Gastroesophageal sphincter (tissue), 4 donors: ENCODE measurements at regions not wholly inside any gene's neighbourhood (a gene's known extent, or its start where the extent isn't known, plus 50 kb on each side); places are given as distances from the start of the nearest gene placed in this dataset.
"Not testable (repeated sequence)": the region's sequence is repeated elsewhere in the genome, so short reads cannot be mapped to it uniquely, and the experiment has no call there.

Experiments
- ATAC-seq: fragments of 150-250 bp; one replicate; pipeline ENCODE4 v1.9.1; 2016; ENCODE audit warnings: mild to moderate bottlenecking, moderate library complexity
- H3K27ac ChIP-seq, 4 donors: fragments of 200-600 bp; sonication (generic) in 3 of 4; 1 replicate in 3 of 4; 2 replicates in 1 of 4; pipeline ENCODE4 v1.5.1; 2016 to 2019
- H3K27me3 ChIP-seq: fragments of 200-600 bp; sonication (generic); one replicate; pipeline ENCODE4 v1.5.1; 2019
- H3K36me3 ChIP-seq, 2 donors: fragments of 200-600 bp; sonication (generic); one replicate each; pipeline ENCODE4 v1.5.1; 2019; ENCODE audit warnings: control low read depth in 1 of 2
- H3K4me1 ChIP-seq, 3 donors: fragments of 200-600 bp; sonication (generic); 1 replicate in 2 of 3; 2 replicates in 1 of 3; pipeline ENCODE4 v1.5.1; 2016 to 2019; ENCODE audit warnings: control low read depth in 2 of 3
- H3K4me3 ChIP-seq, 2 donors: fragments of 200-600 bp; sonication (generic); one replicate each; pipeline ENCODE4 v1.5.1; 2019; ENCODE audit warnings: mild to moderate bottlenecking in 1 of 2, moderate library complexity in 1 of 2
- H3K9me3 ChIP-seq, 3 donors: fragments of 200-600 bp; sonication (generic); one replicate each; pipeline ENCODE4 v1.5.1; 2017 to 2019; ENCODE audit warnings: control low read depth in 2 of 3
- EP300 ChIP-seq: sonication (generic); formaldehyde crosslinking; IDR thresholded peaks from one replicate; pipeline ENCODE4 v1.6.1; 2017; ENCODE audit warnings: antibody characterized with exemption, mild to moderate bottlenecking
- POLR2A ChIP-seq, 2 donors: fragments of 450-650 bp; IDR thresholded peaks; one replicate each; pipeline ENCODE4 v1.6.1; 2017; ENCODE audit warnings: antibody characterized with exemption in 2 of 2, mild to moderate bottlenecking in 2 of 2, moderate library complexity in 1 of 2
- POLR2AphosphoS5 ChIP-seq: sonication (generic); formaldehyde crosslinking; IDR thresholded peaks from one replicate; pipeline ENCODE4 v1.6.1; 2017; ENCODE audit warnings: antibody characterized with exemption
- WGBS, 2 donors: methylation state at CpG; one replicate each; pipeline ENCODE4 v1.1.5; 2018; ENCODE audit warnings: low coverage in 1 of 2; 5-methylcytosine and 5-hydroxymethylcytosine counted together
- TF ChIP-seq, protein P1 (sequence below), 4 experiments: fragments of 200-600 bp in 2 of 4; fragments of 450-650 bp in 2 of 4; sonication (generic) in 1 of 4; IDR thresholded peaks; one replicate each; pipeline ENCODE4 v1.5.1; 2017 to 2019; ENCODE audit warnings: antibody characterized with exemption in 4 of 4, mild to moderate bottlenecking in 2 of 4, moderate library complexity in 2 of 4

DNA sequence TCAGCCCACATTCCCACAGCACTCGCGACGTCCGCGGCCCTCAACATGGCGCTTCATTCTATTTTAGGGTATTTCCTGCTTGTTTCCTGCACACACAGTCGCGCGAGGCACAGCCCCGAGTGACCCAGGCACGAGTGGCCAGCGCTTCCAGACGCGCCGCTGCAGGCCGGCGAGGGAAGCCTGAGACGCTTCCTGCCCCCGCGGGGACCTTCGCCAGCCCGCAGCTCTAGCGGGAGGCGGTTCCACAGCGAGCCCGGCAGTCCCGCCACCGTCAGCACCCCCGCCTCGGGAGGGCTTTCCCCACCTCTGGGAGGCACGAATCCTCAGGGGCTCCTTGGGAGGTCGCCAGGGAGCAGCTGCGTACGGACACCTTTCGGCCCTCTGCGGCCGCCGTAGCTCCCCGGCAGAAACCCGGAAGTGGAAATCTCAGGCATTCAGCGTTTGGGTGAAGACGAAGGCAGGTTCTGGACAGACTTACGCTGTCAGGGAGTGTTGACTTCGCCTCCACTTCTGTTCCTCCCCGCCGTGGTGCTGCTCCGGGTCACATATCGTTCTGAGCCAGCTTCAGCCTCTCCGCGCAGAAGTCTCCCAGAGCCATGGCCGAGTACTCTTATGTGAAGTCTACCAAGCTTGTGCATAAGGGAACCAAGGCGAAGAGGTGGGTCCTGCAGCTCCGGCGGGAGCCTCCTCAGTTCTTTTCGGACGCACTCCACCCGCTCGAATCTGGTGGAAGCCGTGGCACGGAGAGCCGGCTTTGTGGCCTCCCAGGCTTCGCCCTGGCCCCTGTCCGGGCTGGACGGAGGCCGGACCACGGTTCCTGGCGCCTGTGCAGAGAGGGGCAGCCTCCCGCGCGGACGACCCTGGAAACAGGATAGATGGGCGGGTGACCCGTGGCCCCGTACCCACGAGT lies 2925.9 kb upstream of the OR11H1 start:
- Histone ChIP-seq H3K27me3 (no peaks in the 10 kb centered on the region), H3K4me1 (no peaks in the 10 kb centered on the region), H3K4me3 (no peak overlapping the region), H3K27ac (peak overlapping the region in 1 of 4 donors; percentile 45), H3K36me3 (no peaks in the 10 kb centered on the region), H3K9me3 (peaks cover 0 to 27% (median 3%) of the 10 kb centered on the region in 3 donors)
- TF ChIP-seq, protein P1, sequence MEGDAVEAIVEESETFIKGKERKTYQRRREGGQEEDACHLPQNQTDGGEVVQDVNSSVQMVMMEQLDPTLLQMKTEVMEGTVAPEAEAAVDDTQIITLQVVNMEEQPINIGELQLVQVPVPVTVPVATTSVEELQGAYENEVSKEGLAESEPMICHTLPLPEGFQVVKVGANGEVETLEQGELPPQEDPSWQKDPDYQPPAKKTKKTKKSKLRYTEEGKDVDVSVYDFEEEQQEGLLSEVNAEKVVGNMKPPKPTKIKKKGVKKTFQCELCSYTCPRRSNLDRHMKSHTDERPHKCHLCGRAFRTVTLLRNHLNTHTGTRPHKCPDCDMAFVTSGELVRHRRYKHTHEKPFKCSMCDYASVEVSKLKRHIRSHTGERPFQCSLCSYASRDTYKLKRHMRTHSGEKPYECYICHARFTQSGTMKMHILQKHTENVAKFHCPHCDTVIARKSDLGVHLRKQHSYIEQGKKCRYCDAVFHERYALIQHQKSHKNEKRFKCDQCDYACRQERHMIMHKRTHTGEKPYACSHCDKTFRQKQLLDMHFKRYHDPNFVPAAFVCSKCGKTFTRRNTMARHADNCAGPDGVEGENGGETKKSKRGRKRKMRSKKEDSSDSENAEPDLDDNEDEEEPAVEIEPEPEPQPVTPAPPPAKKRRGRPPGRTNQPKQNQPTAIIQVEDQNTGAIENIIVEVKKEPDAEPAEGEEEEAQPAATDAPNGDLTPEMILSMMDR (IDR thresholded peaks at IDR 0.05), result no peak
- no peak for TF ChIP-seq EP300
- no peak for TF ChIP-seq POLR2AphosphoS5
- no peak for TF ChIP-seq POLR2A (IDR thresholded peaks at IDR 0.05)
- 62 to 64% methylated on average over 10 to 28 of the region's 75 CpGs for WGBS, 2 donors
- ATAC-seq, result no peak

DNA sequence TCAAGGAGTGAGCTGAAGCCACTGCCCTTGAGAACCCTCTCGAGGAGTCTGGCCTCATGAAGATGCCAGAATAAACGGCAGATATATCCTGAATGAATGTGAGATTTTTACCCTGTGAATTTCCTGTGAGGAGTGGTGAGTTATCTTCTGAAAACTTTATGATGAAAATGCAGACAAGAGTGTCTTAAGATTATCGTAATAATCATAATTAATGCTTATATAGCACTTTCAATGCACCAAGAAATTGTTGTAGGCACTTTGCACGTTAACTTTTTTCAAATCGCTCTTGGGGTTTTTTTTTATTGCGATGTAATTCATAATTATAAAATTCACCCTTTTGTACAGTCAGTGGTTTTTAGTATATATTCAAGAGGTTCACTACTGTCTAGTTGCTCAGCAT lies 2924.6 kb upstream of the OR11H1 start:
- H3K27me3 ChIP-seq, H3K27ac ChIP-seq, ATAC-seq, H3K36me3 ChIP-seq, H3K4me3 ChIP-seq, H3K4me1 ChIP-seq: not testable (repeated sequence)
- peaks cover 0 to 27% (median 3%) of the 10 kb centered on the region in 3 donors for H3K9me3 ChIP-seq
- WGBS, 2 donors, result 53 to 69% methylated on average over 6 of the region's 6 CpGs

DNA sequence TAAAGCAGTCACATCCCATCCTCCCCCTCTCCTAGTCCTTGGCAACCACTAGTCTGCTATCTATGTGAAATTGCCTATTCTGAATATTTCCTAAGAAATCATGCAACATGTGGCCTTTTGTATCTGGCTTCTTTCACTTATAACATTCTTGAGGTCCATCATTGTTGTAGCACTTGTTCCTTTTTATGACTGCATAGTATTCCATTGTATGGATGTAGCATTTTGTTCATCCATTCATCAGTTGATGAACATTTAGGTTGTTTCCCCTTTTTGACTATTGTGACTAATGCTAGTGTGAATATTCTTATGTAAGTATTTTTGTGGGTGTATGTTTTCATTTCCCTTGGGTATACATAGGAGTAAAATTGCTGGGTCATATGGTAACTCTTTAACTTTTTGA lies 2924.2 kb upstream of the OR11H1 start:
- H3K36me3 ChIP-seq, H3K27ac ChIP-seq, H3K4me1 ChIP-seq, ATAC-seq, H3K4me3 ChIP-seq, H3K27me3 ChIP-seq: not testable (repeated sequence)
- H3K9me3 ChIP-seq, result peaks cover 0 to 23% (median 3%) of the 10 kb centered on the region in 3 donors

DNA sequence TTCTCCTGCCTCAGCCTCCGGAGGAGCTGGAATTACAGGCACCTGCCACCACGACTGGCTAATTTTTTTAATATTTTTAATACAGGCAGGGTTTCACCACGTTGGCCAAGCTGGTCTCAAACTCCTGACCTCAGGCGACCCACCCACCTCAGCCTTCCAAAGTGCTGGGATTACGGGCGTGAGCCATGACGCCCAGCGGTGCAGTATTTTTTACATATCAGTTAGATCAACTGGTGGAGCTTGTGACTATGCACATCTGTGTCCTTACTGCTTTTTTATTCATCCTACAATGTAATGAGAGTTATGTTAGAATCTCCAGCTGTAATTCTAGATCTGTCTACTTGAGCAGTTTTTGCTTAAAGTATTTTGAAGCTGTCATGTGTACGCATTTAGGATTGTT lies 2919.5 kb upstream of the OR11H1 start:
- not testable (repeated sequence) for H3K4me3 ChIP-seq, H3K27ac ChIP-seq, H3K4me1 ChIP-seq, H3K36me3 ChIP-seq, ATAC-seq, H3K27me3 ChIP-seq
- 68 to 75% methylated on average over 7 to 8 of the region's 9 CpGs for WGBS, 2 donors
- peaks cover 0 to 14% (median 3%) of the 10 kb centered on the region in 3 donors for H3K9me3 ChIP-seq

DNA sequence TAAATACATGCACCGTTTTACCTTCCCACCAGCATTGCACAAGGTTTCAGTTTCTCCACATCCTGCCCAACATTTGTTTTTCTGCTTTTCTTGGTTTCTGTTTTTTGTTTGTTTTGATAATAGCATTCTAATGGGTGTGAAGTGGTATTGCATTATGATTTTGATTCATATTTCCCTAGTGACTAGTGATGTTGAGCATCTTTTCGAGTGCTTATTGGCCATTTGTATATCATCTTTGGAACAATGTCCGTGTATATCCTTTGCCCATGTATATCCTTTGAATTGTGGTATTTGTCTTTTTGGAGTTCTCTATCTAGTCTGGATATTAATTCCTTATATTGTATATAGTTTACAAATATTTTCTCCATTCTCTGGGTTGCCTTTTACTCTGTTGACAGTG lies 2914.8 kb upstream of the OR11H1 start:
- H3K4me1 ChIP-seq, result no peaks in the 10 kb centered on the region
- H3K9me3 ChIP-seq, result peaks cover 0 to 22% (median 0%) of the 10 kb centered on the region in 3 donors
- WGBS, 2 donors, result 53 to 54% methylated on average over 3 of the region's 3 CpGs
- ATAC-seq, result no peak
- TF ChIP-seq POLR2A (IDR thresholded peaks at IDR 0.05) (no peak), EP300 (no peak), POLR2AphosphoS5 (no peak)
- TF ChIP-seq, protein P1 (IDR thresholded peaks at IDR 0.05), result no peak
- no peak overlapping the region for H3K27ac ChIP-seq
- no peak overlapping the region for H3K4me3 ChIP-seq
- no peaks in the 10 kb centered on the region for H3K27me3 ChIP-seq
- no peaks in the 10 kb centered on the region for H3K36me3 ChIP-seq

DNA sequence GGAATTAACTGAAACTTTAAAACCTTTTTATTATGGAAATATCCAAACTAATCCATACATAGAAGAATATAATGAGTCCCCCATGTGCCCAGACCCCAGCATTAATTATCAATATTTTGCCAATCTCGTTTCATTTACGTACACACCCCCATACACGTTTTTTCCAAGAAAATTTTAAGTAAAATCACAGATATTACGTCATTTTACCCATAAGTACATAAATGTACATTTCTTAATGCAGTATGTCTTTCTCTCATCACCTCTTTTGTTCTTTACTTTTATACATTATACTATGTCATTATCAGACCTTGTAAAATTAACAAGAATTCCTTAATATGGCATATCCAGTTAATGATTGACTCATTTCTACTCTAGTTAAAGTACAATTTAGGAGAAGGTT lies 2914.1 kb upstream of the OR11H1 start:
- not testable (repeated sequence) for H3K36me3 ChIP-seq, ATAC-seq, H3K27me3 ChIP-seq, H3K4me1 ChIP-seq, H3K4me3 ChIP-seq, H3K27ac ChIP-seq
- WGBS, 2 donors, result 37 to 39% methylated on average over 4 of the region's 4 CpGs
- peaks cover 0 to 21% (median 0%) of the 10 kb centered on the region in 3 donors for H3K9me3 ChIP-seq

DNA sequence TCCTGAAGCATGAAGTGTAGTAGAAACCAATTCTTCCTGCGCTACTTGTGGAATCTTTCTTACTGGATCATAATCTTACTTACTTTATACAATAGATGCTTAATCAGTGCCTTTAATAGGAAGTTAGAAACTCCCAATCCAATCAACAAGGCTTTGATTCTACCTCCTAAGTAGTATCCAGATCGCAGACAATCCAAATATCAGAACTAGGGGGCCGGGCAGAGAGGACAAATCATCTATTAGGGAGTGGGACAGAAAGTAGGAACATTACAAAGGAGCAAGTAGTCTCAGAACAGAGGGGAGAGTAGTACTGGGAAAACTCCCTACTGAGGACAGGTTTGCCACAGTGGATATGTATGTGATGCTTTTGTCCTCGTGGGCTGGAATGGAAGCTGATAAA lies 2901.1 kb upstream of the OR11H1 start:
- not testable (repeated sequence) for H3K36me3 ChIP-seq, H3K4me3 ChIP-seq, H3K27me3 ChIP-seq, H3K27ac ChIP-seq, H3K9me3 ChIP-seq, ATAC-seq, H3K4me1 ChIP-seq
- 39 to 43% methylated on average over 4 of the region's 4 CpGs for WGBS, 2 donors

DNA sequence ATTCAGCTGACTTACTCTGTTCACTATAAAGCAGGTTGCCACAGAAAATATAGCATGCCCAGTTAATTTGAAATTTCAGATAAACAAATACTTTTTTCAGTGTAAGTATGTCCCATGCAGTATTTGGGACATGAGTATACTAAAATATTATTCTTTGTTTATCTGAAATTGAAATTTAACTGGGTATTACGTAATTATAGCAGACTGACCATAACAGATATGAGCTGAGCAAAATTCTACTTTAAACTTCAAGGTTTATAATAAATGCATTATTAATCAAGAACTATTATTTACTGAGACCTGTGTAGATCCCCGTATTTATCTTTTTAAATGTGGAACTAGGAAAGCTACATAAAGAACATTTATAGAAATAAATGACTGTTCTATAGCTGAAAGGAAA lies 2898.2 kb upstream of the OR11H1 start:
- H3K36me3 ChIP-seq, H3K4me1 ChIP-seq, H3K27ac ChIP-seq, H3K27me3 ChIP-seq, H3K4me3 ChIP-seq, ATAC-seq: not testable (repeated sequence)
- WGBS, 2 donors, result 32 to 36% methylated on average over 2 of the region's 2 CpGs
- peaks cover 0 to 11% (median 0%) of the 10 kb centered on the region in 3 donors for H3K9me3 ChIP-seq

DNA sequence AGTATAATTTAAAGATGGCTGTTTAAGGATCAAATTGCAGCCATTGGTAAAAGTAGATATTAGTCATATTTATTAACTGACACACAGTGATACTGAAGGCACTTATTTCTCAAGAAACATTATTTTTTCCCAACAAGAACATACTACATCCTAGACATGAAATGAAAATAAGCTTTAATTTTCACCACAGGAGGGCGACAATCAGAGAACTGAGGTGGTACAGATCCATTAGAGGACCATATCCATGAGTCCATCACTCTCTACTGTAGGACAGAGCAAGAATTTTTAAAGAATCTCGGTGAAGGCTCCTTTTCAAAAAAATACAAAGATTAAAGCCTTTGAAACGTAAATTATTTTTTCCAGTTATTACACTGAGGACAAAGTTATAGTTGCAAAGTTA lies 2897.0 kb upstream of the OR11H1 start:
- not testable (repeated sequence) for H3K4me3 ChIP-seq, H3K4me1 ChIP-seq, ATAC-seq, H3K27ac ChIP-seq, H3K27me3 ChIP-seq, H3K36me3 ChIP-seq
- 21 to 27% methylated on average over 3 of the region's 3 CpGs for whole genome bisulfite sequencing, 2 donors
- peaks cover 0 to 21% (median 0%) of the 10 kb centered on the region in 3 donors for H3K9me3 ChIP-seq

DNA sequence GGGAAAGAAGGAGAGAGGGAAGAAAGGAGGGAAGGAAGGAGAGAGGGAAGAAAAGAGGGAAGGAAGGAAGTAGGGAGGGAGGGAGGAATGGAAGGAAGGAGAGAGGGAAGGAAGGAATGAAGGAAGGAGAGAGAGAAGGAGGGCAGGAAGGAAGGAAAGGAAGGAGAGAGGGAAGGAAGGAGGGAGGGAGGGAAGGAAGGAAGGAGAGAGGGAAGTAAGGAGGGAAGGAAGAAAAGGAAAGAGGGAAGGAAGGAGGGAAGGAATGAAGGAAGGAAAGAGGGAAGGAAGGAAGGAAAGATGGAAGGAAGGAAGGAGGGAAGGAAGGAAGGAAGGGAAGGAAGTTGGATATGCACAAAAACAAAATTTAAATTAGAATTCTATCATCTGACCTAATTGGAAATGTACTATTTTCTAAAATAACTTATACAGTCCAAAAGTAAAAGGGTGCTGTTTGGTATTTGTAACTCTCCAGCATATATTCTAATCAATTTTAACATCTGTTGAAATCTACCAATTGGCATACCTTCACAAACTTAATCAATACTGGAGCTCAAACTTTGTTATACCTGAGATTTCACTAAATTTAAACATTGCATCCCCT lies 2890.3 kb upstream of the OR11H1 start:
- not testable (repeated sequence) for H3K27ac ChIP-seq, H3K36me3 ChIP-seq, ATAC-seq, H3K4me3 ChIP-seq, H3K4me1 ChIP-seq, H3K27me3 ChIP-seq
- peaks cover 0 to 32% (median 0%) of the 10 kb centered on the region in 3 donors for H3K9me3 ChIP-seq

DNA sequence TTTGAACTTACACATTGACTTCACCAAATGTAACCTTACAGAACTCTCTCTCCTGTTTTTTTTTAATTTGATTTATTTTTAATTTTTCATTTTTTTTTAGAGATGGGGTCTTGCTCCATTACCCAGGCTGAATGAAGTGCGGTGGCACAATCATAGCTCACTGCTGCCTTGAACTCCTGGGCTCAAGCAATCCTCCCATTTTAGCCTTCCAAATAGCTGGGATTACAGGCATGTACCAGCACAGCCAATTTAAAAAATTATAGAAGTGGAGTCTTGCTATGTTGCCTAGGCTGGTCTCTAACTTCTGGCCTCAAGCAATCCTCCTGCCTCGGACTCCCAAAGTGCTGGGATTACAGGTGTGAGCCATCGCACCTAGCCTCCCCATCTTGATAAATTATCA lies 2889.7 kb upstream of the OR11H1 start:
- not testable (repeated sequence) for H3K27me3 ChIP-seq, H3K36me3 ChIP-seq, ATAC-seq, H3K27ac ChIP-seq, H3K4me3 ChIP-seq, H3K4me1 ChIP-seq
- WGBS, 2 donors, result 70 to 88% methylated on average over 3 of the region's 3 CpGs
- peaks cover 0 to 32% (median 0%) of the 10 kb centered on the region in 3 donors for H3K9me3 ChIP-seq
